K562 (cell line): ENCODE measurements at regions not wholly inside any gene's neighbourhood (a gene's known extent, or its start where the extent isn't known, plus 50 kb on each side); places are given as distances from the start of the nearest gene placed in this dataset.

Source experiments
- ATAC-seq: fragments of 200-7000 bp; cut with Tn5 transposase; 3 replicates; pipeline ENCODE4 v1.9.1; 2020; ENCODE audit warnings: moderate library complexity
- BruUV-seq: library from RNA; stranded (reverse); fragments of 400-500 nt; replicated peaks from 2 replicates; lab custom pipeline; 2021; lab: Mats Ljungman, UMichigan
- CTCF ChIA-PET: fragments of 300-600 bp; formaldehyde crosslinking; extraction: SDS; loops from one replicate; lab custom pipeline; 2021; ENCODE audit warnings: low intra/inter-chr PET ratio; lab: Yijun Ruan, JAX
- POLR2A ChIA-PET: fragments of 300-600, 350-650 bp; sonication (Branson Sonifier 250); formaldehyde crosslinking; extraction: SDS; loops from one replicate; lab custom pipeline; 2021; ENCODE audit warnings: antibody characterized with exemption, inconsistent platforms; lab: Yijun Ruan, JAX
- DNase-seq, 4 experiments: peaks; one replicate each; pipeline versions ENCODE4 v3.0.0 to v3.0.0-alpha.2; 2011 to 2018; ENCODE audit warnings: low spot score in 3 of 4, mixed read lengths in 3 of 4; ENCODE audit errors: extremely low read depth in 1 of 4
- FAIRE-seq: peaks from 2 replicates; lab custom pipeline; 2011; peaks lifted over from hg19 to GRCh38; lab: Jason Lieb, UNC
- H2AFZ ChIP-seq: 2 replicates; pipeline ENCODE4 v1.6.0; 2011; ENCODE audit warnings: low read depth, low read length, control low read depth, inconsistent platforms
- H3K27ac ChIP-seq: fragments of 200-600 bp; 3 replicates; pipeline ENCODE4 v1.8.0; 2011; ENCODE audit warnings: low read depth, mild to moderate bottlenecking, control low read depth, inconsistent platforms, low read length, moderate library complexity, mixed read lengths; ENCODE audit errors: extremely low read depth
- H3K27me3 ChIP-seq, 2 experiments: fragments of 300-600 bp in 1 of 2; 2 replicates in 1 of 2; 3 replicates in 1 of 2; pipeline versions ENCODE4 v1.6.0 to v1.8.0; 2011; ENCODE audit warnings: inconsistent platforms in 2 of 2, low read length in 2 of 2, mild to moderate bottlenecking in 1 of 2, mixed read lengths in 1 of 2, moderate library complexity in 1 of 2; ENCODE audit not compliant: control insufficient read depth in 2 of 2, insufficient read depth in 2 of 2
- H3K36me3 ChIP-seq: fragments of 300-600 bp; 3 replicates; pipeline ENCODE4 v1.8.0; 2011; ENCODE audit warnings: mild to moderate bottlenecking, low read length, inconsistent platforms; ENCODE audit not compliant: control insufficient read depth, insufficient read depth
- H3K4me1 ChIP-seq, 2 experiments: fragments of 200-600 bp in 1 of 2; replicated peaks in 1 of 2; 2 replicates in 1 of 2; 3 replicates in 1 of 2; pipeline versions ENCODE4 v1.5.1 to v1.8.0; 2011; ENCODE audit warnings: inconsistent platforms in 2 of 2, low read length in 2 of 2, mild to moderate bottlenecking in 1 of 2, mixed read lengths in 1 of 2, moderate library complexity in 1 of 2; ENCODE audit not compliant: control insufficient read depth in 2 of 2, insufficient read depth in 2 of 2
- H3K4me2 ChIP-seq: 2 replicates; pipeline ENCODE4 v1.6.1; 2011; ENCODE audit warnings: low read length, control low read depth, inconsistent platforms, mixed read lengths; ENCODE audit not compliant: insufficient read depth
- H3K4me3 ChIP-seq: fragments of 200-600 bp; sonication (generic), shearing (Covaris generic); 2 replicates; pipeline ENCODE4 v1.5.1; 2016; ENCODE audit warnings: control low read depth, inconsistent platforms
- H3K79me2 ChIP-seq: fragments of 200-600 bp; 3 replicates; pipeline ENCODE4 v1.8.0; 2011; ENCODE audit warnings: low read length, inconsistent platforms; ENCODE audit not compliant: control insufficient read depth, insufficient read depth
- H3K9ac ChIP-seq, 2 experiments: 2 replicates each; pipeline versions ENCODE4 v1.6.0 to v1.6.1; 2011; ENCODE audit warnings: low read depth in 2 of 2, low read length in 2 of 2, control low read depth in 1 of 2, inconsistent platforms in 1 of 2, mild to moderate bottlenecking in 1 of 2, mixed read lengths in 1 of 2; ENCODE audit not compliant: insufficient read depth in 1 of 2
- H3K9me1 ChIP-seq: one replicate; pipeline ENCODE4 v1.6.0; 2011; ENCODE audit warnings: inconsistent platforms, mild to moderate bottlenecking, low read length, moderate library complexity; ENCODE audit not compliant: control insufficient read depth, insufficient read depth
- H3K9me3 ChIP-seq: replicated peaks from 2 replicates; pipeline ENCODE4 v1.5.1; 2011; ENCODE audit warnings: low read depth, low read length, inconsistent platforms; ENCODE audit not compliant: control insufficient read depth, insufficient read depth
- H4K20me1 ChIP-seq: replicated peaks from 2 replicates; pipeline ENCODE4 v1.6.1; 2011; ENCODE audit warnings: low read length, inconsistent platforms, mixed read lengths; ENCODE audit not compliant: control insufficient read depth, insufficient read depth
- PHTF2 ChIP-seq: fragments of 250-450 bp; sonication (Bioruptor Pico); IDR thresholded peaks from 2 replicates; pipeline ENCODE4 v1.5.0; 2021; ENCODE audit warnings: mild to moderate bottlenecking
- RBBP5 ChIP-seq: fragments of 200-600 bp; sonication (generic); IDR thresholded peaks from 2 replicates; pipeline ENCODE4 v1.6.1; 2012; ENCODE audit warnings: borderline replicate concordance, mild to moderate bottlenecking, low read length, control low read depth, inconsistent platforms; ENCODE audit not compliant: insufficient read depth, poor library complexity, severe bottlenecking
- ZNF589 ChIP-seq: fragments of 200-800 bp; sonication (Bioruptor generic); IDR thresholded peaks from 2 replicates; pipeline ENCODE4 v1.6.1; 2016; ENCODE audit warnings: low read depth, missing genetic modification characterization, missing compliant biosample characterization
- WGBS: fragments of 100-300 bp; shearing (Covaris generic); methylation state at CpG from one replicate; pipeline ENCODE4 v1.1.6; 2016; ENCODE audit warnings: low coverage, mixed read lengths; ENCODE audit not compliant: insufficient coverage; ENCODE audit errors: missing lambda C conversion rate; 5-methylcytosine and 5-hydroxymethylcytosine counted together
- in situ Hi-C: fragments of 300-500 bp; cut with MboI; formaldehyde crosslinking; loops from 4 replicates; pipeline ENCODE4 v1.15.0; 2018; ENCODE audit warnings: inconsistent platforms, mixed read lengths
- intact Hi-C: fragments of 100-400 bp; cut with micrococcal nuclease; formaldehyde crosslinking; loops from 2 replicates; pipeline ENCODE4 v1.14.2; 2022
- TF ChIP-seq, protein P1 (sequence below): IDR thresholded peaks from 2 replicates; pipeline ENCODE4 v1.6.1; 2016; ENCODE audit warnings: missing genetic modification characterization, missing compliant biosample characterization
- TF ChIP-seq, protein P2 (sequence below), 2 experiments: fragments of 450-650 bp in 1 of 2; sonication (generic) in 1 of 2; formaldehyde crosslinking in 1 of 2; IDR thresholded peaks in 1 of 2; conservative IDR thresholded peaks in 1 of 2; 2 replicates each; pipeline versions ENCODE4 v1.6.1 to v1.8.1; 2016 to 2023; ENCODE audit warnings: mild to moderate bottlenecking in 2 of 2, moderate library complexity in 2 of 2, inconsistent platforms in 1 of 2, missing genetic modification reagents in 1 of 2

DNA sequence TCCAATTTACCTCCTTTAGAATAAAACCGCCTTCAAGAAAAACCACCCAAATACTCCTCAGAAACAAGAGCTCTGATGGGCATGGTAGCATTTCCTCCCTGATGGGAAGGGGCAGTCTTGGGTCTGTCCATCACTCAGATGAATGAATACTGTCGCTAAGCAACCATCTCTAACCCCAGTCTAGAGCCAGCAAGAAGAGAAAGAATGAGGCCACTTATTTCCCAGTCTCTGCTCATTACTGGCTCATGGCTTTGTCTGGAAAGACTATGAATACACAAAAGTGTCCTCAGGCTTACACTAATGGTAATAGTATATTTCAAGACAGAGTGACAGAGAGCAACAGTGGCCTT lies 51.0 kb upstream of the F3 start:
- Histone ChIP-seq H4K20me1 (no peaks in the 10 kb centered on the region), H2AFZ (no peak overlapping the region), H3K79me2 (no peaks in the 10 kb centered on the region), H3K36me3 (no peaks in the 10 kb centered on the region), H3K4me2 (no peak overlapping the region), H3K27ac (no peak overlapping the region), H3K9ac (no peak overlapping the region), H3K9me3 (no peaks in the 10 kb centered on the region), H3K4me1 (no peaks in the 10 kb centered on the region; a peak in 1 of 5 replicates), H3K4me3 (no peak overlapping the region), H3K27me3 (peaks cover 16 to 28% of the 10 kb centered on the region in 2 experiments; a peak in 4 of 5 replicates), H3K9me1 (no peaks in the 10 kb centered on the region)
- BruUV-seq, result no TSS peak
- in situ Hi-C loops, result no loop called here
- no peak for ATAC-seq
- CTCF ChIA-PET, result no interaction called here
- POLR2A ChIA-PET, result no interaction called here
- no peak for FAIRE-seq
- no peak for DNase-seq
- intact Hi-C loops, result no loop called here
- TF ChIP-seq, protein P1, sequence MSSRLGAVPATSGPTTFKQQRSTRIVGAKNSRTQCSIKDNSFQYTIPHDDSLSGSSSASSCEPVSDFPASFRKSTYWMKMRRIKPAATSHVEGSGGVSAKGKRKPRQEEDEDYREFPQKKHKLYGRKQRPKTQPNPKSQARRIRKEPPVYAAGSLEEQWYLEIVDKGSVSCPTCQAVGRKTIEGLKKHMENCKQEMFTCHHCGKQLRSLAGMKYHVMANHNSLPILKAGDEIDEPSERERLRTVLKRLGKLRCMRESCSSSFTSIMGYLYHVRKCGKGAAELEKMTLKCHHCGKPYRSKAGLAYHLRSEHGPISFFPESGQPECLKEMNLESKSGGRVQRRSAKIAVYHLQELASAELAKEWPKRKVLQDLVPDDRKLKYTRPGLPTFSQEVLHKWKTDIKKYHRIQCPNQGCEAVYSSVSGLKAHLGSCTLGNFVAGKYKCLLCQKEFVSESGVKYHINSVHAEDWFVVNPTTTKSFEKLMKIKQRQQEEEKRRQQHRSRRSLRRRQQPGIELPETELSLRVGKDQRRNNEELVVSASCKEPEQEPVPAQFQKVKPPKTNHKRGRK (tag), result no peak
- TF ChIP-seq, protein P2, sequence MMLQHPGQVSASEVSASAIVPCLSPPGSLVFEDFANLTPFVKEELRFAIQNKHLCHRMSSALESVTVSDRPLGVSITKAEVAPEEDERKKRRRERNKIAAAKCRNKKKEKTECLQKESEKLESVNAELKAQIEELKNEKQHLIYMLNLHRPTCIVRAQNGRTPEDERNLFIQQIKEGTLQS (IDR thresholded peaks at IDR 0.05), result no peak
- TF ChIP-seq, protein P2 (CRISPR knock-in tag; conservative IDR thresholded peaks at IDR 0.05), result no peak
- TF ChIP-seq RBBP5, result no peak
- TF ChIP-seq ZNF589 (CRISPR knock-in tag), result no peak
- no peak for TF ChIP-seq PHTF2
- 0% methylated on average over 2 of the region's 2 CpGs for WGBS
